ENCODE measurements at regions not wholly inside any gene's neighbourhood (a gene's known extent, or its start where the extent isn't known, plus 50 kb on each side); places are given as distances from the start of the nearest gene placed in this dataset.

DNA sequence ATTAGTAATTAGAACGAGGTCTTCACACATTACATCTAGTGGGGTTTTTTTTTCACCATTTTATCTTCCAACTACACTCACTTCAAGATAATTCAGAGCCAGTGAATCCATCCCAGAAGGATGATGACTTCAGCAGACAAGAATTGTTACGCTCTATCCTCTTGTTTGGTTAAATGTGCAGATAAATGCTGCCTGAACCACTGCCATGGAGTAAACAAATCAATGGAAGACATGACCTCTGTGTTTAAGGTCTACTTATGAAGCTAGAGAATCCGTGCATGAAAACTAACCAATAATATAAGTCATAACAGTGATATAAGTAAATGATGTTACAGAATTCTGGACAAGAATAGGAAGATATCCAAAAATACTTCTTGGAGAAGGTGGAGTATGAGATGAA, 602.6 kb downstream of the TLR4 start:
- no peak for DNase-seq (ENCODE audit: low spot score)

- no peak for DNase-seq (ENCODE audit: low spot score)
These were observed 609.8 kb downstream of the TLR4 start for GRCh38 chr9:118313965-118314364.

- no peak for DNase-seq (ENCODE audit: low spot score)
These were observed 612.7 kb downstream of the TLR4 start for GRCh38 chr9:118316831-118317343.

DNA sequence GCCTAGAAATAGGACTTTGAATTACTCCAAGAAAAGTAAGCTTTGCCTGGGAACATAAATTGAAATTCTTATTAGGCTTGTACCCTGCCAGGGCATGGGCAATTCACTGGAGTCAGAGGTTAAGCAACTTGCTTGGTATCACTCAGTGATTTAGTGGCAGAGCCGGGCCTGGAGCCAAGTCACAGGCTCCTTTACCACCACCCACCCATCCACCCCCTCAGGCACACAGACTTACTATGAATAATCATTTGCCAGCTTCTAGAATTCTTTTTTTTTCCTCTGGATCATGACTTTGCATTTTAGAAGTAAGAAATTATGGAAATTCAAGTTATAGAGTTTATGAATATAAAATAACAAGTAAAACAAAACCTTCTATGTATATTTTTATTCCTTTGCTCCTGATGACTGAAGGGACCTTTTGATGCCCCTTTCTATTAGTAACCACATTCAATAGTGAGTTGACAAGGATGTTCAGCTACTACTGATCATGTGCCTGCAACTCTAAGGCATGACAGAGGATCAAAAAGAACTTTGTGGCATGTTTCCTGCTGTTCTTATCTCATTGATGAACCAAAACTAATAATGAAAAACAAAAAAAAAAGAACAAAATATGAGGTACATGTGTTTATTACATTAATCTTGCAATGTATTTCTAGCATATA, 614.7 kb downstream of the TLR4 start:
- no peak for DNase-seq (ENCODE audit: low spot score)

GRCh38 chr9:118321788-118322187, 617.6 kb downstream of the TLR4 start:
- DNase-seq (ENCODE audit: low spot score), result no peak

DNA sequence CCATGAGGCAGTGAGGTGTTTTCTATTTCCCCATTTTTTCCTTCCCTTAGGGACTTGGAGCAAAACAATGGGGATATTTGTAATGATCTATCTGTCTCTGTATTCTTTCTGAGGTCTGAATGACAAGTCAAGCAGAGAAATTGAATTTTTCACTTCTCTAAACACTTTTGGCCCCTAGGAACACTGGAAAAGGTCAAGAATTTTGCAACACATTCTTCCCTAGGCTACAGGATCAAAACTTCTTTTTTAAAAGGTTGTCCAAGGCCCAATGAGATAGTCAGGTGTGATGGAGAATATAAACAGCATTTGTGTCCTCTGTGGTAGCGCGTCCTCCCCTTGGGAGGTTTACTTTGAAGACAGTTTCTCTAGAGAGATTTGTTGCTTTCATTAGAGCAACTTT, 620.5 kb downstream of the TLR4 start:
- no peak for DNase-seq (ENCODE audit: low spot score)

GRCh38 chr9:118325757-118326156, 621.6 kb downstream of the TLR4 start:
- no peak for DNase-seq (ENCODE audit: low spot score)

DNA sequence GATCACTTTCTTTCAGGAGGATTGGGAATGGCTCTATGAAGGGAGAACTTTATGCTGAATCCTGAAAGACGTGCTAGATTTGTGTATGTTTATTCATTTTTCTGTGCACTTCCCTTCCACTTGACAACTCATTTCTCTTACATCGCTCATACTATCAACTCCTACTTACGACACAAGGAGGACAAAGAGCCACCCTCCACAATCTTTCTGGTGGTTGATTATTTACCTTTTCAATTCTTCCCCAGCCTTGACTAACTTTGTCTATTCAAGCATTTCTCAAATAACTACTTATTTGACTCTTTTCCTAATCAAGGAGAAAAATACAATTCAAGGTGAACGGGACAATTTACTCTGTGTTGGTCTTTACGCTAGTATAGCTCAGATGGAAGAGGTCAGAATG, 622.1 kb downstream of the TLR4 start:
- DNase-seq (ENCODE audit: low spot score), result no peak

GRCh38 chr9:118330191-118330986, 626.2 kb downstream of the TLR4 start:
- no peak for DNase-seq (ENCODE audit: low spot score)

DNA sequence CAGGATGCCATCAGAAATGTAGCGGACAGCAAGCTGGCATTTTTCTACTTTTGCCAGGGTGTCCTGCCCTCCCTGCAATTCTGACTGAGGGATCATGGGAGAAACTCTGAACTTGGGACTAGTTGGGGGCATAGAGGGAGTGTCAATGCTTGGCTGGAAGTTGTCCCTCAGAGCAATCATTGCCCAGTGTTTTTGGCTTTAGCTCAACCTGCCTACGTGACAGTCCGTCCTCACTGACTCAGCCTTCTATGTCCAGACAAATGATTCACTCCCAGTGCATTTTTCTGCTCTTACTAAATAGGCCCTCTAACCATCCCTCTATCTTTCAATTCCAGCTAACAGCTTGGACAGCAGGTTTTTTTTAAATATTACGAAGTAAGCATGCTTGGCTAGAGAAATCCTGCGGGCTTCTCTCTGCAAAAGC, 627.4 kb downstream of the TLR4 start:
- DNase-seq (ENCODE audit: low spot score), result no peak

GRCh38 chr9:118336250-118336942, 632.2 kb downstream of the TLR4 start:
- no peak for DNase-seq (ENCODE audit: low spot score)

DNA sequence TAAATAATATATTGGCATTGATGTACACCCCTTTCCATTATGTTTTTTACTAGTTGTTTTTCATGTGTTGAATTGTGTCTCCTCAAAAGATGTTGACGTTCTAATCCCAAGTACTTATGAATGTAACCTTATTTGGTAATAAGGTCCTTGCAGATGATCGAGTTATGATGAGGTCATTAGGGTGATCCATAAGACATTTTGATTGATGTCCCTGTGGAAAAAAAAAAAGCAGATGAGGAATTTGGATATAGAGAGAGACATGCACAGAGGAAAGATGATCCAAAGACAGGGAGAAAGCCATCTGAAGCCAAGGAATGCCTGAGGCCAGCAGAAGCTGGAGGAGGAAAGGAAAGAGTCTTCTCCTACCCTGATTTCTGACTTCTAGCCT, 632.7 kb downstream of the TLR4 start:
- no peak for DNase-seq (ENCODE audit: low spot score)

DNA sequence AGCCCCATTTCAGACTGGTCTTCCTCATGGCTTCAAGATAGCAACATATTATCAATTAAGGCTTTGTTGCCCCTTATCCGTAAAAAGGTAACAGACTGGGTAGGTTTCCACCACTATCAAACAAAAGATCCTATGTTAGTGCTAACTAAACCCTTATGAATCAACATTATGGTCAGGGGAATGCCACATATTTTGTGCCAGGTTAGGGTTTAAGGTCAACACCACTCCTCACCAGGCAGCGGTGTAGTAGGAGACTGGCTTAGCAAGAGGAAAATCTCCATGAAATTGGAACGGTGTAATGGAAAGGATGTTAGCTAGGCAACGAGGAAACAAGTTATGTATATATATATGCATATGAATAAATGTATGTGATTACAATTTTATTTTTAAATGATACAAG, 655.8 kb downstream of the TLR4 start:
- DNase-seq (ENCODE audit: low spot score), result no peak

DNA sequence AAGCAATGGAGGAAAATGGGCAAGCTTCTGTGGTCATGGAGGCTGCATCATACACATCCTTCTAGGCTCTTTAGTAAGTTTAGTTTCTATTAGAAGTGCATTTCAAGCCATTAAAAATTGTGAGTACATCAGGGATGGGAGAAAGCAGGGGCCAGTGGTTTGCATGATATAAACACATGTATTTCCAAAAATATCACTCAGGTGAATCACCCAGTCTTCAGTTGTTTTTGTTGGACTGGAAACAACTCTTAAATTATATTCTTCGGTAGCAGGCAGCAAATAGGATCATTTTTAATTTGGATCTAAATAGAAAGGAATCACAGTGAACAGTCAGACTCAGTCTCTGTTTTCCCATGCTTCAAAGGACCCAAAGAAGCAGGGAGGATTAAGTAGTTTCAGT, 657.9 kb downstream of the TLR4 start:
- no peak for DNase-seq (ENCODE audit: low spot score)

DNA sequence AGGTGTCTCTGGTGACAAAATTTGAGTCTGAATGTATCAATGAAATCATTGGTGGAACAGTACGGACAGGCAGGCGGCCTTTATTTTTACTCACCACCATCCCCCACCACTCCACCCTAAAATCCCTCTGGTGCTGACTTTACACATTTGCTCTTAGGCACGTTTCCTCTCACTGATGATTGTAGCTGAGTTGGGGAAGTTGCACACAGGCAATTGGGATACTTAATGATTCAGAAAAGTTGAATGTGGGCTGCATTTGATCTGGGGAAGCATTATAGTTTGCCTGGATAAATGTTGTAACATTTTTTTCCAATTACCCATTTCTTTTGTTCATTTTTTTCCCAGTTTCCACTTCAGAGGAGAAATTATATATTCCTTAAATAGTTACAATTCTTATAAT, 658.4 kb downstream of the TLR4 start:
- no peak for DNase-seq (ENCODE audit: low spot score)

GRCh38 chr9:118364266-118365106, 660.3 kb downstream of the TLR4 start:
- DNase-seq (ENCODE audit: low spot score), result no peak

- no peak for DNase-seq (ENCODE audit: low spot score)
These were observed 662.0 kb downstream of the TLR4 start for GRCh38 chr9:118366228-118366627.

DNA sequence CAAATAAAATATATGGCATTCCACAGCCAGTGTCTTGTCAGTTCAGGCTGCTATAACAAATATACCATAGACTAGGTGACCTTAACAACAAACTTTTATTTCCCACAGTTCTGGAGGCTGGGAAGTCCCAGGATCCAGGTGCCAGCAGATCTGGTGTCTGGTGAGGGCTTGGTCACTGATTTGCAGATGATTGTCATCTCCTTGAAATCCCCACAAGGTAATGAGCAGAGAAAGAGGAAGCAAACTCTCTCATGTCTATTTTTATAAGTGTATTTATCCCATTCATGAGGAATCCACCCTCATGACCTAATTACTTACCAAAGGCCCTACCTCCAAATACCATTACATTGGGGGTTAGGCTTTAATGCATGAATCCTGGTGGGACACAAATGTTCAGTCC, 663.2 kb downstream of the TLR4 start:
- DNase-seq (ENCODE audit: low spot score), result no peak

DNA sequence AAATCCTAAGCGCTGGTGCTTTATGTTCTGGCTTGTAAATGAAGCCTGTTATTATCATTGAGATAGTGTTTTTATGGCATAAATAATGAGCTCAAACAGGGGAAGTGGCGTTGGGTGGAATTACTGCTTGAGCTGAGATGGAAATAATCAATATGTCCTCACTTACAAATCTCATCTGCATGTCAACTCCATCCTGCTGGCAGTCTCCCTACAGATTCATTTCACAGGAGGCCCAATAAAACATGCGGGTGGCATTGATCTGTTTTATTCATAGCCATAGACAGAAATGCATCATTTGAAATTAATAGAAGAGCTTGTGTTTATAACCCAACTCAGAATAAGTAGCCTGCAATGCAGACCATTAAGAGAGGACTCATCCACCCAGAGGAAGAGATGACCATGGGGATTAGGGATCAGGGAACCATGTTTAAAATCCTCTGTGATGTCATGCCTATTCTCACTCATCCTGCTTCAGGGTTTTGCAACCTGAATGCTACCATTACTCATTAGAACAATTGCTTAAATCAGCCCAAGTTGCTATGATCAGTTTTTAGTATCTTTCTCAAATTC, 680.4 kb downstream of the TLR4 start:
- DNase-seq (ENCODE audit: low spot score), result no peak

GRCh38 chr9:118395415-118395814, 691.2 kb downstream of the TLR4 start:
- no peak for DNase-seq (ENCODE audit: low spot score)

GRCh38 chr9:118401546-118401945, 697.3 kb downstream of the TLR4 start:
- no peak for DNase-seq (ENCODE audit: low spot score)

- no peak for DNase-seq (ENCODE audit: low spot score)
These were observed 710.5 kb downstream of the TLR4 start for GRCh38 chr9:118414676-118415075.

All from germinal center (tissue), 1 donor.